Neural progenitor cell (in vitro differentiated cells): ENCODE measurements at regions not wholly inside any gene's neighbourhood (a gene's known extent, or its start where the extent isn't known, plus 50 kb on each side); places are given as distances from the start of the nearest gene placed in this dataset.

Experiments
- DNase-seq: peaks from one replicate; pipeline ENCODE4 v3.0.0-alpha.2; 2016; ENCODE audit warnings: low spot score
- H2AFZ ChIP-seq: fragments of 200-600 bp; sonication (generic); replicated peaks from 2 replicates; pipeline ENCODE4 v1.6.1; 2016; ENCODE audit warnings: antibody characterized with exemption
- H3F3A ChIP-seq: fragments of 200-600 bp; sonication (generic); 2 replicates; pipeline ENCODE4 v1.6.1; 2016; ENCODE audit warnings: antibody characterized with exemption, low read depth
- H3K27ac ChIP-seq: fragments of 200-600 bp; sonication (generic); 2 replicates; pipeline ENCODE4 v1.5.1; 2016; ENCODE audit warnings: mild to moderate bottlenecking
- H3K27me3 ChIP-seq: fragments of 200-600 bp; sonication (generic); 2 replicates; pipeline ENCODE4 v1.6.1; 2016; ENCODE audit warnings: mild to moderate bottlenecking, moderate library complexity
- H3K36me3 ChIP-seq: fragments of 200-600 bp; sonication (generic); 2 replicates; pipeline ENCODE4 v1.5.1; 2016
- H3K4me1 ChIP-seq: fragments of 200-600 bp; sonication (generic); 2 replicates; pipeline ENCODE4 v1.6.1; 2016; ENCODE audit warnings: mixed run types
- H3K4me2 ChIP-seq: fragments of 200-600 bp; sonication (generic); 2 replicates; pipeline ENCODE4 v1.6.1; 2016
- H3K4me3 ChIP-seq: fragments of 200-600 bp; sonication (generic); 2 replicates; pipeline ENCODE4 v1.5.1; 2016
- H3K79me2 ChIP-seq: fragments of 200-600 bp; sonication (generic); 2 replicates; pipeline ENCODE4 v1.6.1; 2016; ENCODE audit warnings: low read depth
- H3K9ac ChIP-seq: fragments of 200-600 bp; sonication (generic); 2 replicates; pipeline ENCODE4 v1.6.1; 2016
- H3K9me3 ChIP-seq: fragments of 200-600 bp; sonication (generic); 2 replicates; pipeline ENCODE4 v1.5.1; 2016; ENCODE audit warnings: low read depth
- H4K20me1 ChIP-seq: fragments of 200-600 bp; sonication (generic); 2 replicates; pipeline ENCODE4 v1.6.1; 2016; ENCODE audit warnings: low read depth
- H3K27ac Mint-ChIP-seq: 3 replicates; pipeline ENCODE4 v1.8.0; 2021; ENCODE audit warnings: mixed read lengths
- H3K27me3 Mint-ChIP-seq: 2 replicates; pipeline ENCODE4 v1.8.0; 2022; ENCODE audit warnings: low read depth, mild to moderate bottlenecking, inconsistent platforms, moderate library complexity, mixed read lengths; ENCODE audit not compliant: insufficient read depth
- H3K36me3 Mint-ChIP-seq: 3 replicates; pipeline ENCODE4 v1.8.0; 2021; ENCODE audit warnings: mixed read lengths
- H3K4me1 Mint-ChIP-seq: 3 replicates; pipeline ENCODE4 v1.8.0; 2021; ENCODE audit warnings: mixed read lengths
- H3K4me3 Mint-ChIP-seq: 3 replicates; pipeline ENCODE4 v1.8.0; 2021; ENCODE audit warnings: mild to moderate bottlenecking, moderate library complexity, mixed read lengths
- H3K9me3 Mint-ChIP-seq: 3 replicates; pipeline ENCODE4 v1.8.0; 2020; ENCODE audit warnings: mixed read lengths
- EZH2 ChIP-seq: fragments of 200-600 bp; sonication (generic); IDR thresholded peaks from 2 replicates; pipeline ENCODE4 v1.6.1; 2017; ENCODE audit warnings: antibody characterized with exemption, mild to moderate bottlenecking, moderate library complexity
- EZH2phosphoT487 ChIP-seq: fragments of 200-600 bp; sonication (generic); IDR thresholded peaks from 2 replicates; pipeline ENCODE4 v1.6.1; 2017; ENCODE audit warnings: antibody characterized with exemption
- TF ChIP-seq, protein P1 (sequence below): fragments of 200-600 bp; sonication (generic); IDR thresholded peaks from 2 replicates; pipeline ENCODE4 v1.5.1; 2017; ENCODE audit warnings: antibody characterized with exemption, mild to moderate bottlenecking

DNA sequence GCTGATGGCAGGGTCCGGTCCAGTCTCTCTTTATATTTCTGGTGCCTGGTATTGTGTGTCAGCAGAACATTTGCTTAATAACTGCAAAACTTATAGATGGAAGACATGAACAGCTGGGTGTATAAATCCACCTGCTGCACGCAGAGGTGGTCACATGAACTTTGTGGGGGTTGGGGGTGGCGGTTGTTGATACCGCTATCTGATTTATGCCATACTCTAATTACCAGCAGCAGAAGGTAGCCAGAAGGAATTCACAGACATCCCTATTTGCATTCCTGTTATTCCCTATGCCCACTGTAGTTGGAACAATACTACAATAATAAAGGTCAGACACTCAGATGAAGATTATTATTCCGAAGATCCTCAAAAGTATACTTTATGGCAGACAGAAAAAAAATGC lies 121.6 kb upstream of the PUDP start:
- no peaks in the 10 kb centered on the region for H3K9me3 ChIP-seq
- H4K20me1 ChIP-seq: no peaks in the 10 kb centered on the region
- no peak overlapping the region for H2AFZ ChIP-seq
- H3K27me3 ChIP-seq: no peaks in the 10 kb centered on the region
- H3K4me1 ChIP-seq: no peaks in the 10 kb centered on the region
- no peaks in the 10 kb centered on the region for H3K4me1 Mint-ChIP-seq
- H3K79me2 ChIP-seq: no peaks in the 10 kb centered on the region
- no peaks in the 10 kb centered on the region for H3K36me3 ChIP-seq
- H3K9ac ChIP-seq: no peak overlapping the region
- TF ChIP-seq EZH2phosphoT487 (no peak), EZH2 (no peak)
- TF ChIP-seq, protein P1, sequence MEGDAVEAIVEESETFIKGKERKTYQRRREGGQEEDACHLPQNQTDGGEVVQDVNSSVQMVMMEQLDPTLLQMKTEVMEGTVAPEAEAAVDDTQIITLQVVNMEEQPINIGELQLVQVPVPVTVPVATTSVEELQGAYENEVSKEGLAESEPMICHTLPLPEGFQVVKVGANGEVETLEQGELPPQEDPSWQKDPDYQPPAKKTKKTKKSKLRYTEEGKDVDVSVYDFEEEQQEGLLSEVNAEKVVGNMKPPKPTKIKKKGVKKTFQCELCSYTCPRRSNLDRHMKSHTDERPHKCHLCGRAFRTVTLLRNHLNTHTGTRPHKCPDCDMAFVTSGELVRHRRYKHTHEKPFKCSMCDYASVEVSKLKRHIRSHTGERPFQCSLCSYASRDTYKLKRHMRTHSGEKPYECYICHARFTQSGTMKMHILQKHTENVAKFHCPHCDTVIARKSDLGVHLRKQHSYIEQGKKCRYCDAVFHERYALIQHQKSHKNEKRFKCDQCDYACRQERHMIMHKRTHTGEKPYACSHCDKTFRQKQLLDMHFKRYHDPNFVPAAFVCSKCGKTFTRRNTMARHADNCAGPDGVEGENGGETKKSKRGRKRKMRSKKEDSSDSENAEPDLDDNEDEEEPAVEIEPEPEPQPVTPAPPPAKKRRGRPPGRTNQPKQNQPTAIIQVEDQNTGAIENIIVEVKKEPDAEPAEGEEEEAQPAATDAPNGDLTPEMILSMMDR: no peak
- no peak overlapping the region for H3K27ac Mint-ChIP-seq
- H3K36me3 Mint-ChIP-seq: no peaks in the 10 kb centered on the region
- no peak overlapping the region for H3K4me3 ChIP-seq
- H3K27ac ChIP-seq: no peak overlapping the region
- no peaks in the 10 kb centered on the region for H3K27me3 Mint-ChIP-seq
- no peak overlapping the region for H3K4me2 ChIP-seq
- no peaks in the 10 kb centered on the region for H3K9me3 Mint-ChIP-seq
- no peaks in the 10 kb centered on the region for H3F3A ChIP-seq
- DNase-seq: no peak
- H3K4me3 Mint-ChIP-seq: no peak overlapping the region

DNA sequence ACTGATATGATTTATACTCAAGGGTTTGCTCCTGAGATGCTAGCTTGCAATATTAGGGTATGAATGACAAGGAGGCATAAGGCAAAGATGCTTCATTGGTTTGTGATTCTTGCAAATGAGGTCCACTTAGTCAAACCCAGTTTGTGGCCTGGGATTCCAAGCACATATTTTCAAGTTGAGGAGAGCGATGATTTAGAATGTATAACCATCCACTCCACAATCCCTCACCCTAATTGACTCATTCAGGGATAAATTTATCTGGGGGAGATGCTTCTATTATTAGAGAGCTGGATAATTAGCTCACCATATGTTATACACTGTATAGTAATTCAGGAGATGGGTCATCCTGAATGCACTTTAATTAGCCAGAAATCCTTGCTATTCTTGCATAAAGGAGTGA lies 118.3 kb upstream of the PUDP start:
- H3K27me3 ChIP-seq: no peaks in the 10 kb centered on the region
- H3K4me1 Mint-ChIP-seq: no peaks in the 10 kb centered on the region
- H3K27ac Mint-ChIP-seq: no peak overlapping the region
- no peaks in the 10 kb centered on the region for H3K9me3 Mint-ChIP-seq
- H3K4me3 Mint-ChIP-seq: no peak overlapping the region
- no peak overlapping the region for H3K9ac ChIP-seq
- no peak for DNase-seq
- no peak overlapping the region for H3K4me3 ChIP-seq
- TF ChIP-seq EZH2 (no peak), EZH2phosphoT487 (no peak)
- TF ChIP-seq, protein P1: no peak
- no peaks in the 10 kb centered on the region for H4K20me1 ChIP-seq
- H3K36me3 ChIP-seq: no peaks in the 10 kb centered on the region
- H3K9me3 ChIP-seq: no peaks in the 10 kb centered on the region
- H3K36me3 Mint-ChIP-seq: peaks cover 5% of the 10 kb centered on the region
- no peaks in the 10 kb centered on the region for H3K27me3 Mint-ChIP-seq
- H3K27ac ChIP-seq: no peak overlapping the region
- no peaks in the 10 kb centered on the region for H3K79me2 ChIP-seq
- no peak overlapping the region for H2AFZ ChIP-seq
- no peaks in the 10 kb centered on the region for H3K4me1 ChIP-seq
- H3K4me2 ChIP-seq: no peak overlapping the region
- no peaks in the 10 kb centered on the region for H3F3A ChIP-seq

DNA sequence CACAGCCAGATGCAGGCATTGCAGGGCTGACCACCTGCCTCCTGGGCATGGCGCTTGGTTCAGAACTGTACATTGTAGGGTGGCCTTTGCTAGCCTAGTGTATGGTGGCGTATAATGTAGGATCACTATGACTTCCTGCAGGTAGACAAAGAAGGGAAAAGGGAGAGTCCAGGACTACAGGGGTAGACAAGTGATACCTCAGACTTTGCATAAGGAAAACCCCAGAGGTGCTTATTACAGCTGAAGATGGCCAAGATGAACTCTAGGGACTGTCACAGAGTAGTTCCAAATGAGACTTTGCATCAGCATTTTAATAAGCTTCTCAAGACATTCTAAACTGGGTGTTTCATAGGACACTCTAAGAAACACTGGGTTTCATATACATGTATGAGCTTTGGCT lies 116.4 kb upstream of the PUDP start:
- no peaks in the 10 kb centered on the region for H3K27me3 Mint-ChIP-seq
- H3K27ac Mint-ChIP-seq: no peak overlapping the region

More for the DNA sequence above, 116.4 kb upstream of the PUDP start:
- Mint-ChIP-seq H3K4me3 (no peak overlapping the region), H3K4me1 (no peaks in the 10 kb centered on the region), H3K9me3 (no peaks in the 10 kb centered on the region), H3K36me3 (peaks cover 8% of the 10 kb centered on the region)
- H3K27me3 ChIP-seq: no peaks in the 10 kb centered on the region
- H3K79me2 ChIP-seq: no peaks in the 10 kb centered on the region
- no peak overlapping the region for H3K4me2 ChIP-seq
- no peak overlapping the region for H2AFZ ChIP-seq
- DNase-seq: no peak
- no peaks in the 10 kb centered on the region for H3K36me3 ChIP-seq
- no peaks in the 10 kb centered on the region for H3K4me1 ChIP-seq
- H3K9me3 ChIP-seq: no peaks in the 10 kb centered on the region
- H3K4me3 ChIP-seq: no peak overlapping the region
- no peaks in the 10 kb centered on the region for H4K20me1 ChIP-seq
- H3F3A ChIP-seq: no peaks in the 10 kb centered on the region
- H3K9ac ChIP-seq: no peak overlapping the region
- TF ChIP-seq EZH2phosphoT487 (no peak), EZH2 (no peak)
- TF ChIP-seq, protein P1: no peak
- H3K27ac ChIP-seq: no peak overlapping the region
